Astrocyte (in vitro differentiated cells and primary cell): ENCODE measurements at regions not wholly inside any gene's neighbourhood (a gene's known extent, or its start where the extent isn't known, plus 50 kb on each side); places are given as distances from the start of the nearest gene placed in this dataset.

Experiments
- DNase-seq: peaks from one replicate; pipeline ENCODE4 v3.0.0-alpha.2; 2010; ENCODE audit warnings: low read depth
- FAIRE-seq: peaks from 2 replicates; lab custom pipeline; 2011; peaks lifted over from hg19 to GRCh38; lab: Jason Lieb, UNC
- H2AFZ ChIP-seq: 2 replicates; pipeline ENCODE4 v1.6.0; 2012; ENCODE audit warnings: low read depth, low read length, inconsistent platforms
- H3K27ac ChIP-seq: 2 replicates; pipeline ENCODE4 v1.5.1; 2011; ENCODE audit warnings: low read depth, low read length, inconsistent platforms
- H3K27me3 ChIP-seq: 2 replicates; pipeline ENCODE4 v1.6.0; 2011; ENCODE audit warnings: low read length, inconsistent platforms; ENCODE audit not compliant: insufficient read depth
- H3K36me3 ChIP-seq: 2 replicates; pipeline ENCODE4 v1.5.1; 2011; ENCODE audit warnings: low read length, inconsistent platforms; ENCODE audit not compliant: insufficient read depth
- H3K4me1 ChIP-seq: 2 replicates; pipeline ENCODE4 v1.5.1; 2011; ENCODE audit warnings: low read length, inconsistent platforms; ENCODE audit not compliant: insufficient read depth
- H3K4me2 ChIP-seq: 2 replicates; pipeline ENCODE4 v1.6.0; 2012; ENCODE audit warnings: low read length, inconsistent platforms
- H3K4me3 ChIP-seq: 2 replicates; pipeline ENCODE4 v1.5.1; 2011; ENCODE audit warnings: low read depth, mild to moderate bottlenecking, low read length, inconsistent platforms; ENCODE audit not compliant: insufficient read depth
- H3K79me2 ChIP-seq: 2 replicates; pipeline ENCODE4 v1.6.0; 2012; ENCODE audit warnings: mild to moderate bottlenecking, low read length, inconsistent platforms; ENCODE audit not compliant: insufficient read depth
- H3K9ac ChIP-seq: 2 replicates; pipeline ENCODE4 v1.6.0; 2012; ENCODE audit warnings: mild to moderate bottlenecking, low read length, inconsistent platforms
- H3K9me3 ChIP-seq: 2 replicates; pipeline ENCODE4 v1.5.1; 2012; ENCODE audit warnings: low read depth, mild to moderate bottlenecking, low read length, inconsistent platforms; ENCODE audit not compliant: insufficient read depth
- H4K20me1 ChIP-seq: 2 replicates; pipeline ENCODE4 v1.6.0; 2012; ENCODE audit warnings: low read length, inconsistent platforms; ENCODE audit not compliant: insufficient read depth
- H3K27ac Mint-ChIP-seq: one replicate; pipeline ENCODE4 v1.8.0; 2021; ENCODE audit warnings: mild to moderate bottlenecking, mixed read lengths; ENCODE audit not compliant: unreplicated experiment
- H3K27me3 Mint-ChIP-seq: one replicate; pipeline ENCODE4 v1.8.0; 2021; ENCODE audit warnings: low read depth, mixed read lengths; ENCODE audit not compliant: unreplicated experiment
- H3K36me3 Mint-ChIP-seq: one replicate; pipeline ENCODE4 v1.8.0; 2021; ENCODE audit warnings: low read depth, mixed read lengths; ENCODE audit not compliant: unreplicated experiment
- H3K4me1 Mint-ChIP-seq: one replicate; pipeline ENCODE4 v1.8.0; 2021; ENCODE audit warnings: low read depth, mixed read lengths; ENCODE audit not compliant: unreplicated experiment
- H3K4me3 Mint-ChIP-seq: one replicate; pipeline ENCODE4 v1.8.0; 2021; ENCODE audit warnings: mild to moderate bottlenecking, moderate library complexity, mixed read lengths; ENCODE audit not compliant: unreplicated experiment
- H3K9me3 Mint-ChIP-seq: one replicate; pipeline ENCODE4 v1.8.0; 2021; ENCODE audit warnings: mild to moderate bottlenecking, mixed read lengths; ENCODE audit not compliant: unreplicated experiment
- EZH2 ChIP-seq: IDR thresholded peaks from 2 replicates; pipeline ENCODE4 v1.6.1; 2012; ENCODE audit warnings: mild to moderate bottlenecking, low read length, inconsistent platforms; ENCODE audit not compliant: insufficient read depth
- TF ChIP-seq, protein P1 (sequence below): IDR thresholded peaks from 2 replicates; pipeline ENCODE4 v1.5.1; 2011; ENCODE audit warnings: low read depth, mild to moderate bottlenecking, inconsistent platforms, low read length, moderate library complexity; ENCODE audit not compliant: insufficient read depth

- Histone ChIP-seq H3K9me3 (no peaks in the 10 kb centered on the region), H3K4me1 (peaks cover 13% of the 10 kb centered on the region), H3K4me3 (no peak overlapping the region), H3K79me2 (no peaks in the 10 kb centered on the region), H2AFZ (no peak overlapping the region), H3K27me3 (no peaks in the 10 kb centered on the region), H3K27ac (no peak overlapping the region), H4K20me1 (no peaks in the 10 kb centered on the region), H3K4me2 (no peak overlapping the region), H3K36me3 (no peaks in the 10 kb centered on the region), H3K9ac (no peak overlapping the region)
- no peaks in the 10 kb centered on the region for H3K9me3 Mint-ChIP-seq
- no peak for DNase-seq
- no peak overlapping the region for H3K27ac Mint-ChIP-seq
- no peaks in the 10 kb centered on the region for H3K27me3 Mint-ChIP-seq
- no peaks in the 10 kb centered on the region for H3K36me3 Mint-ChIP-seq
- FAIRE-seq, result no peak
- no peak overlapping the region for H3K4me3 Mint-ChIP-seq
- peaks cover 15% of the 10 kb centered on the region for H3K4me1 Mint-ChIP-seq
- no peak for TF ChIP-seq EZH2
- TF ChIP-seq, protein P1, sequence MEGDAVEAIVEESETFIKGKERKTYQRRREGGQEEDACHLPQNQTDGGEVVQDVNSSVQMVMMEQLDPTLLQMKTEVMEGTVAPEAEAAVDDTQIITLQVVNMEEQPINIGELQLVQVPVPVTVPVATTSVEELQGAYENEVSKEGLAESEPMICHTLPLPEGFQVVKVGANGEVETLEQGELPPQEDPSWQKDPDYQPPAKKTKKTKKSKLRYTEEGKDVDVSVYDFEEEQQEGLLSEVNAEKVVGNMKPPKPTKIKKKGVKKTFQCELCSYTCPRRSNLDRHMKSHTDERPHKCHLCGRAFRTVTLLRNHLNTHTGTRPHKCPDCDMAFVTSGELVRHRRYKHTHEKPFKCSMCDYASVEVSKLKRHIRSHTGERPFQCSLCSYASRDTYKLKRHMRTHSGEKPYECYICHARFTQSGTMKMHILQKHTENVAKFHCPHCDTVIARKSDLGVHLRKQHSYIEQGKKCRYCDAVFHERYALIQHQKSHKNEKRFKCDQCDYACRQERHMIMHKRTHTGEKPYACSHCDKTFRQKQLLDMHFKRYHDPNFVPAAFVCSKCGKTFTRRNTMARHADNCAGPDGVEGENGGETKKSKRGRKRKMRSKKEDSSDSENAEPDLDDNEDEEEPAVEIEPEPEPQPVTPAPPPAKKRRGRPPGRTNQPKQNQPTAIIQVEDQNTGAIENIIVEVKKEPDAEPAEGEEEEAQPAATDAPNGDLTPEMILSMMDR, result no peak
Measured at GRCh38 chr6:45795678-45796077, 220.0 kb downstream of the CLIC5 start.

- H3K9ac ChIP-seq, result no peak overlapping the region
- TF ChIP-seq EZH2, result no peak
- TF ChIP-seq, protein P1, result no peak
- no peak overlapping the region for H3K4me3 ChIP-seq
- H4K20me1 ChIP-seq, result no peaks in the 10 kb centered on the region
- no peaks in the 10 kb centered on the region for H3K9me3 ChIP-seq
- no peak overlapping the region for H3K27ac Mint-ChIP-seq
- no peak overlapping the region for H3K4me3 Mint-ChIP-seq
- H3K9me3 Mint-ChIP-seq, result no peaks in the 10 kb centered on the region
- H3K36me3 ChIP-seq, result no peaks in the 10 kb centered on the region
- peaks cover 20% of the 10 kb centered on the region for H3K4me1 Mint-ChIP-seq
- no peak overlapping the region for H3K27ac ChIP-seq
- no peak overlapping the region for H3K4me2 ChIP-seq
- H3K79me2 ChIP-seq, result no peaks in the 10 kb centered on the region
- DNase-seq (no peak), FAIRE-seq (no peak)
- no peaks in the 10 kb centered on the region for H3K27me3 ChIP-seq
- no peak overlapping the region for H2AFZ ChIP-seq
- no peaks in the 10 kb centered on the region for H3K27me3 Mint-ChIP-seq
- peaks cover 13% of the 10 kb centered on the region for H3K4me1 ChIP-seq
- no peaks in the 10 kb centered on the region for H3K36me3 Mint-ChIP-seq
Measured at GRCh38 chr6:45794465-45794864, 221.2 kb downstream of the CLIC5 start.

GRCh38 chr6:45791211-45792168, 224.2 kb downstream of the CLIC5 start:
- H3K4me3 ChIP-seq, result no peak overlapping the region
- H3K4me1 Mint-ChIP-seq, result peaks cover 20% of the 10 kb centered on the region
- H3K36me3 ChIP-seq, result no peaks in the 10 kb centered on the region
- peaks cover 13% of the 10 kb centered on the region for H3K4me1 ChIP-seq
- no peaks in the 10 kb centered on the region for H4K20me1 ChIP-seq
- FAIRE-seq, result peak; percentile 94
- H3K79me2 ChIP-seq, result no peaks in the 10 kb centered on the region
- H2AFZ ChIP-seq, result peak overlapping the region; percentile 7
- H3K9me3 Mint-ChIP-seq, result no peaks in the 10 kb centered on the region
- peak overlapping the region; percentile 47 for H3K4me3 Mint-ChIP-seq
- peak overlapping the region; percentile 86 for H3K27ac ChIP-seq
- TF ChIP-seq, protein P1, result no peak
- TF ChIP-seq EZH2, result no peak
- no peaks in the 10 kb centered on the region for H3K27me3 ChIP-seq
- no peaks in the 10 kb centered on the region for H3K27me3 Mint-ChIP-seq
- peak; percentile 84 for DNase-seq
- H3K9me3 ChIP-seq, result no peaks in the 10 kb centered on the region
- no peaks in the 10 kb centered on the region for H3K36me3 Mint-ChIP-seq
- peak overlapping the region; percentile 53 for H3K9ac ChIP-seq
- peak overlapping the region; percentile 77 for H3K4me2 ChIP-seq
- peak overlapping the region; percentile 96 for H3K27ac Mint-ChIP-seq
